SHP77 (cell line): ENCODE measurements at regions not wholly inside any gene's neighbourhood (a gene's known extent, or its start where the extent isn't known, plus 50 kb on each side); places are given as distances from the start of the nearest gene placed in this dataset.

ENCODE experiments used
- DNase-seq, 2 experiments: peaks; one replicate each; lab custom pipeline; 2025; lab: John Stamatoyannopoulos, UW

DNA sequence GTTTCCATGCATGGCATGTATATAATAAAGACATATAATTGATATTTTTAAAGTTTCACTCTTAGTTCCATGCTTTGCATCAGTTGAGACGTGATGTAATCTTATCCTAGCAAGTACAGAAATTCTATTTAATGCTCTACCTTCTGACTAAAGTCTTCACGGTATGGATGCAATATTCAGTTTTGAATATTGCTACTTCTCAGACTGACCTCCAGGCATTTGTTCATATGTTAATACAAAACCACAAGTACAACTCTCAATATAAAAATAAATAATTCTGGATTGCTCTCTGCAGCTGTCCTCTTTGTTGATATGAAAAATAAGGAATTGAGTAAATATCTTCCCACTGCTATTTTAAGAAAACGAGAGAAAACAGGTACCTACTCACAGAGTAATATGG is 309.8 kb upstream of the HAND2 start:
- no peak for DNase-seq

DNA sequence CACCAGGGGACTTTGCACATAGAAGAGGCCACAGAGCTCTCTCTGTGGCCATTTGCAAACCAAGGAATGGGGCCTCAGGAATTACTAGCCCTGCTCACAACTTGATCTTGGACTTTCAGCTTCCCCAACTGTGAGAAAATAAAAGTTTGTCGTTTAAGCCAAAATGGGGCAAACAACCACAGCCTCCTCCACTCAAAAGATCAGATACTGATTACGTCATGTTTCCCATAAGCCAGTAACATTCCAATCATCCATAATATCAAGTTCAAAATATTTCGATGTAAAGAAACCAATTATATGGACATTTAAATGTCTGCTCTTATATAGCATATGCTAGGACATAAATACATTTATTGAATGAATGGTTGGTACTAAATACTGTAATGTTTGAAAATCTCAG is 307.5 kb upstream of the HAND2 start:
- no peak for DNase-seq

DNA sequence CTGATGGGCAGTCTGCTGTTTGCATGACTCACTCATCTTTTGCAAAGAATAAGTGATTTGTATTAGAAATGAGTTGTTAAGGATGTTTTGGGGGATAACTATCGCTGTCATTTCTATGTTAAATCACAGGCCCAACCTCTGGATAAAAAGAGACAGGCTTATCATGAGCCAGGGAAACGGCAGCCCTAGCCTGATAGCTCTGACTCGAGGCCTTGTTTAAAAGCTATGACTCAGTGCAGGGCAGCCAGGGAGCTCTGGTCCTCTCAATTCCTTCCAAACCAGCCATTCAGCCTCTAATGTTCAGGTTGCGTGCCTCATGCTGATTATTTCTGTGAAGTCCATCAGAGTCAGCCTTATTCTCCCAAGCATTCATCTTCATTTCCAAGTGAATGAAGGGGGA is 305.9 kb upstream of the HAND2 start:
- DNase-seq: no peak

DNA sequence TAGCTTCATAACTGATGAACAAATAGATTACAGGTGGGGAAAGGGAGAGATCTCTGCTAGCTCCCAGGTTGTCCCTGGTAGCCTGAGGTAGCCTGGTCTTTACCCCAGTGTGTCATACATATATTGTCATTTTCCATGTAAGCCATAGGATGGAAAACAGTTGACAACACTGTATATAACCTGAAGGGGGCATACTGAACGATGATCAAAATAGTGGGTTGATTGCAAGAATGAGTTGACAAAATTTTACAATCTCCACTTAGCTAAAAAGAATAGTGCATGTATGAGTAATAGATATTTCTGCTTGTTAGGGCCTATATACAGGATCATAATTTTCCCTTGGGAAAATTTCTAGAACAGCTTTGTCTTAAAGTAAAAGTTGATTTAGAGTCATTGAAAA is 304.1 kb upstream of the HAND2 start:
- no peak for DNase-seq

DNA sequence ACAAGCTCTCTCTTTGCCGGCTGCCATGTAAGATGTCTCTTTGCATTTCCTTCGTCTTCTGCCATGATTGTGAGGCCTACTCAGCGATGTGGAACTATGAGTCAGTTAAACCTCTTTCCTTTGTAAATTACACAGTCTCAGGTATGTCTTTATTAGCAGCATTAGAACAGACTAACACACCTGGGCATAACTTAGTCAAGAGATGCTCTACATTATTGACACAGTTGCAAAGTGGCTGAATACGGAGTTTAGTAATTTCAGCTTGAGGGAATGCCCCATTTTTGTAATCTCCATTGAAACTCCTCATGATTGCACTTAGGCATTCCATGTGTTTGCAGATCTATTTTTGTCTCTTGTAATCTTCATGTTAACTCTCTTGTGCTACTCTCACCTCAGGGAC is 299.5 kb upstream of the HAND2 start:
- no peak for DNase-seq

DNA sequence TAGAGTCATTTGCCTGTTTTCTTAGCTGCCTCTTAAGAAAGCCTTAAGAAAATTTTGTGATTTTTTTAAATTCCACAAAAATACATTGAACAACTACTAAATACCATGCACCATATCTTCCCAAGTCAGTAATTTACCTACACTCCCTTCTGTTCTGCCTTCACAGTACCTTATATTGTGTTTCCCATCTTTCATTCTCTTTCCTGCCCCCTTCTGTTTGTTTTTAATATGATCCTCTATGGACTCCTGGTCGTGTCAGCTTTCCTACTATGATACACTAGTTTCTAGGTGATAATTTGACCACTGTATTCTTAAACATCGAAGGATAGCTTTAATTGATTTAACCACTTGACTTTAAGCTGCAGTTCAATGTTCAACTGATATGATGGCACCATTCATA is 297.7 kb upstream of the HAND2 start:
- DNase-seq: no peak

DNA sequence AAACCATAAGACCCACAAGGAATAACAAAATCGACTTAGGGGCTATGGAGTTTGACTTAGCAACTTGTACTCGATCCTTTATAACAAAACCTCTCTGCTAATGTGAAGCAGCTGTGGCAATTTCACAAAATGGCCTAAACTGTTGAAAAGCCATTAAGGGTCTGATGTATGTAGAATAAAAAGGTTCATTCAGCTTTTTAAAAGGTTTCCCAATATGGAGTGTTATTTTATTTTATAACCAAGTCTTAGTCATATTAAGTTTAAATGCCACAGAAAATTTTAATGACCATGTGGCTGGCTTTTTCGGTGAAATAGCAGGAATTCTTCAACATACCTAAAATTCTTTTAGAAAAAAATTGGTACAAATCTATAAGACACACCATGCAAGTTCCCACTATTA is 291.8 kb upstream of the HAND2 start:
- no peak for DNase-seq

DNA sequence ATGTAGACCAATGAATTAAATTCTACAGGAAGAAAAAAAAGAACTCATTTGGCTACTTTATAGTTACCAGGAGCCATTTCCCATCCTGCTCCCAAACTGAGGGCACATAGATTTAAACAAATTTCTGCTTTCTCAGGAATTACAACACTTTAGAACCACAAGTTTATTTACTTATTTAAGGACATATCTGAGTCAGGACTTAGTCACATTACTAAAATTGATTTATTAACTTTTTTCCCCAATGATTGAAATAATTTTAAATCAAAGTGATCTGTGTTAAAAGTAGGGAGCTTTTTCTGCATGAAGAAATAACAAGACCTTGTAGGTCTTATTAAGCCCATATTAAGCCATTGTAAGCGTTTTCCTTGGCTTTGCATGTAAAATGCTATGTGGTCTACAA is 291.0 kb upstream of the HAND2 start:
- no peak for DNase-seq

DNA sequence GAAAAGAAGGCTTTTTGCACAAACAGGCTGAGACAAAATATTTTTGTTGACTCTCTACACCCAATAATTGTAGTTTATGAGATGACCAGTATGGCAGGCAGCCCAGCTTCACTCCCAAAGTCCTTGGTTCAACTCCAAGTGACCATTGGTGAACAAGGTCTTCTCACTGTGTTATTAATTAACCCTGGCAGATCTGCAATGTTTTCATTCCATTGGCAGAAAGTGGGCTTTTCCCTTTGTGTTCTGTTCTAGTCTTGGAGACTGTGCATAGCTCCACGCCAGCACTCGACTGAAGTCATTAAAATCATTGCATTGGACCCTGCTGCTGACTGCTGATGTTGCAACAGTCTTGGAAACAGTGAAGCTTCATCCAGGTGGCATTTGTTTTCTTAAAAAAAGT is 277.3 kb upstream of the HAND2 start:
- DNase-seq: no peak

DNA sequence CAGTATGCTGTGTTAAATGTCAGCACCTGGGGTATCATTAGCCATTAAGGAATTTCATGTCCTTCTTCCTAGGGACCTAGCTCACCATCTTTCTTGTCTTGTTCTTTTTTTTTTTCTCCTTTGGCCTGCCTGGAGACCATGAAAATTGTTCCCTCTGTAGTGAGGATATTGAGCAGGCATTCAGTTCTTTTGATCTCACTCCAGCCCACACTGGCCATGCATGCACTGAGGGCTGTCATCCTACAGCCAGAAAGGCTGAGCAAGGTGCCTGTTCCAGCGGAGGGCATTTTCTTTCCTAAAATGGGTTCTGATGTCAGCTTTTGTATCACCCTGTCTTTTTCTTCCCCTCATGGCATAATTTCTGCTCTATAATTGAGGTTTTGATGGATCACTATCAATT is 275.9 kb upstream of the HAND2 start:
- no peak for DNase-seq

DNA sequence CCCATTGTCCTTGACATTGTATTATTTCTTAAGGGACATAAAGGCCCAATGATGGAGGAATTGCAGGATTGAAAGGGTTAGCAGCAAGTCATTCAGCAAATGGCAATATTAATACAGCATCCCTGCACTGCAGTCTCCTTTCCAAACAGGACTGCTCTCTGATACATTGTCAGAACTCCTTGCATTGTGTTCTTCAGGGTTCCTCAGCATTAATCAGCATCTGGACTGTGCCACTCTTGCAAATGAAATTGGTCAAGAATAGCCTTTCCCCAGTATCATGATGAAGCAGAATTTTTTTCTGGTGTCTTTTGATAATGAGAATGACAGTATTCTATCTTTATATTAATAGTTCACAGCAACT is 272.6 kb upstream of the HAND2 start:
- DNase-seq: no peak

DNA sequence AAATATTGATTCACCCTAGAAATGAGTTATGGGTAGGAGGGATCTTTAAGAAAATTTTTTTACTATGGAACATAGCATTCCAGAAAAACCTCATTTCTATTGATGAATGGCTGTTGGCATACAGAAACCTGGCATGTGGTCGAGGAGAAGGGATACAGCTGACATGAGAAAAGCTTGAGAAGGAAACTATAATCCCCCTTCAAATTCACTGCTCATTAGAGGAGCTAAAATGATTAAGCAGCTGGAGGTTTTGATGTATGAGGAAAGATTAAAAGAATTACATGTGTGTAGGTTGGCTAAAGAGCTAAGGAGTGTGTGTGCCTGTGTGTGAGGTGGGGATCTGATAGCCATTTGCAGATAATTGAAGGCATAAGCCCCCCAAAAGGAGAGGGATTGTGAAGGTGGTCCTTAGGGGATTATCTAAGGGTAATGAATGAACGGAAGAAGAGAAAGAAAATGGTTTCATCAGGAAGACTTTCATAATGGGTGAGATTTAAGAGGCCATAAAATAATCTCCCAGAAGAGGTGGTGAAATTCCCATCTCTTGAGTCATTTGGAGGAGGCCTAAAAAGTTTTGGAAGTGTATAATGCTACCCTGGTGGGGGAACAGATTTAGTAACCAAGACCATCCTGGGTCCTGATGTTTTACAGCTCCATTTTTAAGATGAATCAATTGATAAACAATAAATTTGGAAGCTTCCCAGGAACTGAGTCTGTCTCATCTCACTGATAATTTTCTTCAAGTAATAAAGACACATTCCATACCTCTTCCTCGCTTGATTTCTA is 272.0 kb upstream of the HAND2 start:
- DNase-seq: no peak

DNA sequence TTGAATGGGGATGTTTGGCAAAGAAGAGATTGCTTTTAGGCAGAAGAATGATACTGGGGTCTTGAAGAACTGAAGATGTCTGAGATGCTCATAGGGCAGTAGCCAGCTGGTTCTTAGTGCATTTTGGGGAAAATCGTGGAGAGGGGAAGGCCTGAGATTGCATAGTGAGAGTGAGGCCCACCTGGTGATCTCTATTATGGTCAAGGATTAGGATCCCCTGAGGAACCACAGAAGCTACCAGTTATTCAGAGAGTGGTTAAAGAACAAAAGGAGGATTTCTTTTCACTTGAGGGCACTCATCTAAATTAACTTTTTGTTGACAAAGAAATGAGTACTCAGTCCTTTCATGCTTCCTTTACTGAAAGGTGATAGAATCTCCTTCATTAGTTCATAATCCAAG is 271.3 kb upstream of the HAND2 start:
- no peak for DNase-seq

DNA sequence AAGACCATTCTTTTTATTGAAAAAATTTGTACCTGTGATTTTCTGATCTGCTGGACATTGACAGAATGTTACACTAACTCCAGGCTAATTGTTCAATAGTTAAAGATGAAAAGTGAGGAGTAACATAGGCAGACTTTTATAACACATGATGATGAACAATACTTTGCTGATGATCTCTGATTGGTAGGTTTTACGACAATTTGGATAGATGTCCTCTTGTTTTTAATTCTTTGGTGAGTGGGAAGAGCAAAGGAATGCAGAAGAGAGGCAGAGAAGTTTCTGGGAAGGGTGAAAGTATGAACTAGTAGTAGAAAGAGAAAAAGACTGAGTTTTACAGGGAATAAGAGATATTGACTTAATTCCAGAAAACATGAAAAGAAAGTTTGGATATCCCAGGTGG is 267.3 kb upstream of the HAND2 start:
- DNase-seq: no peak

DNA sequence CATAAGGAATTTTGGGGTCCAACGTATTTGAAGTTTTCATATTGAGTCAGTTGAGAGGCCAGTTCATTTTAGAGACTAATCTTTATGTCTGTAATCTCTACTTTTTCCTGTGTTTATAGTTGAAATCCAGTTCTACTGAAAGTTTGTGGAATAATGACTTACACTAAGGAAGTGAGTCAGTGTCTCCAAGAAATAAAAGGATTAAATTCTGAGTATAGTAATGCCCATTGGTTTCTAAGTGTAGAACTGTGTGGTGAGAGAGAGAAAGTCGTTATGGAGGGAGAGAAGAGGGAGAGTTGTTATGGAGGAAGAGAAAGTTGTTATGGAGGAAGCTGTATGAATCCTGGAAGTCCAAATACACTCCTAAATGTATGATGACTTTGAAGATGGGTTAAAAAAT is 264.6 kb upstream of the HAND2 start:
- DNase-seq: no peak

DNA sequence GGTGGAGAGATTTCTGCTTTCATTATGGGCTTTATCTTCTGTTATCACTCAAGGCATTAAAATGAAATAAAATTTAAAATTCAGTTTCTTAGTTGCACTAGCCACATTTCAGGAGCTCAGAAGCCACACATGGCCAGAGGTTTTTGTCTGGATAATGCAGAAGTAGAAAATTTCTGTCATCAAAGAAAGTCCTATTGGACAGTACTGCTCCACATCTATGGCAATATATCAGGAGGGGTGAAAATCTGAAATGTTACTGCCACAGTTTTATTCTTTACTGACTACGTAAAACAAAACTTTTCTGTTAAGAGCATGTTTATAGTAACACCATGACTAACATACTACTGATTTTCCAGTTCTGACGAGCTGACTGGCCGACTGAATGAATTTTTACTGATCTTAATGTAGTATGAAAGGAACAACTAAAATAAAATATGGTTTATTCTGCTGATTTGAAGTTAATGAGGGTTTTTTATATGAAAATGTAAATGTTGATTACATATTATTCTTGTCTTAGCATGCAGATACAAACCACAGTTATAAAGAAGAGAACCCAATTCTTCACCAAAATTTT is 264.0 kb upstream of the HAND2 start:
- DNase-seq: no peak

DNA sequence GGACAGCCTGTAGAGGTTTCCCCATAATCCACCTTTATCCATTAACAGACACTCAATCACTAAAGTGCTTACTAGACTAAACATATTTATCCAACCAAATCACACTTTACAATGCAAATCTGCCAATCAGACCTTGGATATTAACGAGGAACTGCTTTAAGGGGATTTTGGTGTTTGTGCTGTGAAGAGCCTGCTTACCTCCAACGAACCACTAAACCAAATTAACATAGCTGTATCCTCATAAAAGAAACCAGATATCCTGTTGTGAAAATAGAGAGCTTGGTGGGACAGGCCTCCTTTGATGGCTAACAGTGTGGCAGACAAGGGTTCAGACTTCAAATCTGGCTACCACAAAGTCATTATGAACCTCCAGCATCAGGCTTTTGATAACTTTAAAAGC is 252.6 kb upstream of the HAND2 start:
- no peak for DNase-seq

DNA sequence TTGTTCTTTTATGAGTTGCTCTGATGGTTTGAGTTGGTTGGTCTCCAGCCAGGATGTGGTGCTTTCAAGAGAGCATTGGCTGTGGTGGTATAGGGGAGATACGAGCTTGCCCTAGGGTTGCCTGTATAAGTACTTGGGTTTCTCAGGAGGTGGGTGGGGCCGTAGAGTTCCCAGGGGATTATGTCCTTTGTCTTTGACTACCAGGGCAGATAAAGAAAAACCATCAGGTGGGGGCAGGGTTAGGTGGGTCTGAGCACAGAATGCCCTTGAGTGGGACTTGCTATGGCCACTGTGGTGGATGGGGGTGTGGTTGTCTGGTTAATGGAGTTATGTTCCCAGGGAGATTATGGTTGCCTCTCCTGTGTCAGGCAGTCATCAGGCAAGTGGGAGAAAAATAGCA is 247.9 kb upstream of the HAND2 start:
- DNase-seq: no peak

DNA sequence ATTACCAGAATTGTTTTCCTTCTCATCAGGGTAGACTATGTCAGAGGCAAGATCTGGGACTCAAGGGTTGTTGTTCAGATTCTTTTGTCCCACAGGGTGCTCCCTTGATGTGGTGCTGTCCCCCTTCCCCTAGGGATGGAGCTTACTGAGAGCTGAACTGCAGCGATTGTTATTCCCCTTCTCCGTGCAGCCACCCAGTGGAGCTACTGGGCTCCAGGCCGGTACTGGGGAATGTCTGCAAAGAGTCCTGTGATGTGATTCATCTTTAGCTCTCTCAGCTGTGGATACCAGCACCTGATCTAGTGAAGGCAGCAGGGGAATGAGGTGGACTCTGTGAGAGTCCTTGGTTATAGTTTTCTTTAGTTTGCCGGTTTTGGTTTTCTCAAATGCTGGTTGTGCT is 247.4 kb upstream of the HAND2 start:
- no peak for DNase-seq

DNA sequence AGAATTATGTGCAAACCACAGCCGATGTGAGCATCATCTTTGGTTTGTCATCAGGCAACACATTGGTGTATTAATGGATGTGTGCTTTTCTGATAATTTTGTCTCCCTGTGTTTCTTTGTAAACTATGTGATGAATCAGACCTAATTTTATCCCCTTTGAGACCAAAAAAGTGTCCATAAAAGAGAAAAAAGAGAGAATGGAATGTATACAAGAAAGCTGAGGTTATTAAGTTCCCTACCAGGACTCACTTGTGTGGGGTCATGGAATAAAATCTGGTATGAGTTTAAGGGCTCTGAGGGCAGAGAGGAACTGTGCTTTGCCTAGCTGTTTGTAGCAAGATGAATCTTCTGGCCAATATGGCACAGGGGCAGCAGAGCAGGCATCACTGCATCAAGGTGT is 239.5 kb upstream of the HAND2 start:
- DNase-seq: no peak

DNA sequence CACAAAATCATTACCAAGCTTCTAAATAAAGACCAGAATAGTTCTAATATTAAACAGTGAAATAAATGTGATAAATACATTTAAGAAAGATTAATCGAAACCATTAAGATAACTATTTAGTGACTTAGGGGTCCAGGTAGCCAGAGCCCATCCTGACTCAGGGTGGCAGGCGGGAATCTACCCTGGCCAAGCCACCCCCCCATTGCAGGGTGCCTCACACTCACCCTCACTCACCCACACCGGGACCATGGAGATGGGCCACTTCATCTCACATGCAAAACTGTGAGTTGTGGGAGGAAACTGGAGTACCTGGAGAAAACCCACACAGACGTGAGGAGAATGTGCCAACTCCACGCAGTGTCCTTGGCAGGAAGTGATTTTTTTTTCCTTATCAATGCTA is 237.6 kb upstream of the HAND2 start:
- DNase-seq: no peak

DNA sequence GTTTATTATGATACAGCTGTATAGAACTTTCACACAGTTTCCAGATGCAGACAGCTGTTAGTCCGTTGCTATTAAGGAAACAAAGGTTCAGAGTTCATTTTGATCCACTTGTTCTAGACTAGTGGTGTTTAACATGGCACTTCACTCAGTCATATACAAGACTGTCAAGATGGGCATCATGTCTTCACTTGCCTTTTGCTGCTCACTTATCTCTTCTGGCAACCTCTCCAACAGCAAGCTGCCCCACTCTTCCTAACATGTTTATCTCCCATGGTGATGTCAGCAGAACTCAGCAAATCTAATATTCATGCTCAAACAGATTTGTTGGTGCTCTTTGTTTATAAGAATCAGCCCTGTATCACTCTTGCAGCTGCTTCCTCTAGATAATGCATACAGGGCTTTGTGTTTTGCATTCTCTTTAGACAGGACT is 236.2 kb upstream of the HAND2 start:
- no peak for DNase-seq

DNA sequence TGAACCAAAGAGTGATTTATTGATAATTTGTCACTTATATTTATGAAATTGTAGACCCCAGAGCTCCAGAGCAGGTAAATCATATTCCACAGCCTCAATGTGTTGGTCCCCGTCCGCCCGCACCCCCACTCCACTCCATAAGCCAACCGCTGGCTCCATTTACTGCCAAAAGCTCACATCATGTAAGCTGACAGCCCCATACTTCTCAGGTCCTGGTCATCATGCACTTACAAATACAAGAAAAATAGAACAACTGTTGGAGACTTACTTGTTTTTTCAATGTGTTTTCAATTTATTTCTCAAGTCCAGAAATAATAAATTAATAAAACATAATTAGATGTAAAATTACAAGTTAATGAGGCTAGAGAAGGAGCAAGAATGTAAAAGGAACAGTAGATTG is 235.7 kb upstream of the HAND2 start:
- DNase-seq: no peak

DNA sequence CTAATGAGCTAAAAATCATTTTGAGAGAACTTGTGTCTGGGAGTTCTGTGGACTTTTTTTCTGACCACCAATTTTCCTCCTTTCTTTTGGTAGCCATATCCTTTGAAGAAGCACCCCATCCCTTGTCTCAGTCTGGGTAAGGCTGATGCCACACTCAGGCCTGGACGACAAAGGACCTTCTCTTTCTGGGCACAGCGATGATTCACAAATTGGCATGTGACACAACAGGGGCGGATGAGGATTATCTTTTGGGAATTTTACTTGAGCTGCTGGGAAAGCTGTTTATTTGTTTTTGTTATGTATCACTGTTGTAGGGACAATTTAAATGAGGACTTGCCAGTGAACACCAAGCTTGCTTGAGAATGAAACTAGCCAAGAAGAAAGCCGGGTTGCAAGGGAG is 233.4 kb upstream of the HAND2 start:
- DNase-seq: no peak
